Frontal cortex (tissue), 3 donors: ENCODE measurements at regions not wholly inside any gene's neighbourhood (a gene's known extent, or its start where the extent isn't known, plus 50 kb on each side); places are given as distances from the start of the nearest gene placed in this dataset.

Experiments used
- DNase-seq, 2 donors: peaks; one replicate each; pipeline ENCODE4 v3.0.0; 2012; ENCODE audit warnings: low spot score in 2 of 2
- FAIRE-seq: peaks from 2 replicates; lab custom pipeline; 2012; peaks lifted over from hg19 to GRCh38; lab: Jason Lieb, UNC
- donor health status: control.
- donor health status: control.
- donor health status: control.

DNA sequence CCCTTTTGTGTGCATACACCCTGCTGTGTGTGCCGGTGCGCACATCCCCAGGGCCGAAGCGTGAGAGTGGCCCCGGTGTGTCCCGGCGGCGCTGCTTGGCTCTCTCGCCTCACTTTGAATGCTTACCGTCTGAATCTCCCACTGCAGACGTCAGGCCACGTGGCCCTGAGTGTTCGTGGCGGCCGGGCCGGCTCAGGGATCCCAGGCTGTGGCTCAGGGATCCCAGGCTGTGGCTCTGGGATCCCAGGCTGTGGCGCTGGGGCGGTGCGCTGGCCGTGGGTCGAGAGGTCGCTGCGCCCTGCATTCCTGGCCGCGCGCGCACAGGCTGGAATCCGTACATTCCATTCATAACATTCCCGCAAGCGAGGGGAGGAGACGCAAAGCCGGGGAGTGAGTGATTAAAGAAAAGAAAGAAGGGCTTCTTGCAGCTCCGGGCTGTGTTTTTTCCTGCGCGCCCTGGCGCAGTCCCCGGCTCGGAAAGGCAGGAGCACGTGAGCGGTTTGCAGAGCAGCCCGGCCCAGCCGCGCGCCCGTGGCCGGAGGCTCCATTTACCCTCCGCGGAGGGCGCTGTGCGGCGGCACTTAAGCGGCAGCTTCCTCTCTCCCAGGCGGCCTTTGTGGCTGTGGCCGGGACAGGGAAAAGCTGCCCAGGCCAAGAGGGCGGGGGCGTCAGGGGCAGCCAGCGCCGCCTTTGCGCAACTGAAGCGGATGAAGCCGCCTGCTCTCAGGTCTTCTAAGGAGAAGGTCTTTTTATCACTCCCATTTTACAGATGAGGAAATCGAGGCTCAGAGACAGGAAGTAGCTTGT, 87.0 kb upstream of the ALDH1L1 start:
- FAIRE-seq: no peak
- DNase-seq: peak; percentile 49 to 59

DNA sequence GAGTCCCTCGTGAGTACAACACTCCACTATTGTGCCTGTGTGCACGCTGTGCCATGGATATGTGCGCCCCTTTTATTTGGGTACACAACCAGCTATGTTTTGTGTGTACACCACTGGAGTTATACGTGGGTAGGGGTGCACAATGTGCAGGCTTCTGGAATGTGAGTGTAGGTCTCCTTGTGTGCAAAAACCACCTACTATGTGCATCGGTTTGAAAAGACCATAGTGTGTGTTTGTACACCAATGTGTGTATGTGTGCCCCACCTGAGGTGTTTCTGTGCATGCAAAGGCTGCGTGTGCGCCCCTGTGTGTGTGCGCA, 86.4 kb upstream of the ALDH1L1 start:
- DNase-seq (no peak), FAIRE-seq (no peak)

DNA sequence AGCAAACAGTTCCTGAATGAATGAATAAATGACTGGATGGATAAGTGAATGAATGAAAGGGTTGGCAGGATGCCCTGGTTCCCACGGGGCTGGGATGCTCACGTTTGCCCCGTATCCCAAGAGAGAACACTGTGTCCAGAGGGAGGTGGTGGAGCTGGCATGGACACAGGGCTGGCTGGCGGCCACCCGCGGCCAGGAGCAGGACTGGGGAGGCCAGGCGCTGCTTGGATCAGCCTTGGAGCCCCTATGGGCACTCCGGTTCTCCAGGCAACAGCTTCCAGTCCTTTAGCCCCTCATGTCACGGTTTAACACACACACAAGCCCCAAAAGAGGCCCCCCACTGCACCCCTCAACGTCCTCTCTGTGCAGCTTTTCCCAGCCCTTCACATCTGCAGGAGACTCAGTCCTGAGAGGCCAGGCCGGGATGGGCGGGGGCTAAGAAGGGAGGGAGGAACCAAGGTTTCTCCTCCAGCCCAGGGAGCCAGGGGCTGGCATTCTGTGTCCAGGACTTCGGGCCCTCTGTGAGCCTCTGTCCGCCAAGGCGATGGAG, 86.0 kb upstream of the ALDH1L1 start:
- DNase-seq (no peak), FAIRE-seq (no peak)

DNA sequence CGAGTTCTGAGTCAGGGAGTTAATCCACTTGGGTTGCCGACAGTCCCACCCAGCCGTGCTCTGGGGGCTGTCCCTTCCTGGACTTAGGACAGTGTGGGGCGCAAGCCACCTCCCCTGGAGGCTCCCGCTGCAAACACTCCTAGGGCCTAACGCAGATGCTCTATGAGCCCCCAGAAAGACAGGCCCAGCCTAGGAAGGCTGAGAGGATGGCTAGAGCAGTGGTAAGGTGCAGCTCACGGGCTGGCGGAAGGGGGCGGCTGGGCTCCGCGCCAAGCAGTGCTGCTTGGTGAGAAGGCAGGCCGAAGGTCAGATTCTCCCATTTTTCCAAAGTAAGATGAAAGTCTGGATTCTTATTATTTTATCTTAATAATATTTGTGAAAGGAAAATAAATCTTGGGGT, 84.6 kb upstream of the ALDH1L1 start:
- FAIRE-seq: no peak
- DNase-seq: no peak

DNA sequence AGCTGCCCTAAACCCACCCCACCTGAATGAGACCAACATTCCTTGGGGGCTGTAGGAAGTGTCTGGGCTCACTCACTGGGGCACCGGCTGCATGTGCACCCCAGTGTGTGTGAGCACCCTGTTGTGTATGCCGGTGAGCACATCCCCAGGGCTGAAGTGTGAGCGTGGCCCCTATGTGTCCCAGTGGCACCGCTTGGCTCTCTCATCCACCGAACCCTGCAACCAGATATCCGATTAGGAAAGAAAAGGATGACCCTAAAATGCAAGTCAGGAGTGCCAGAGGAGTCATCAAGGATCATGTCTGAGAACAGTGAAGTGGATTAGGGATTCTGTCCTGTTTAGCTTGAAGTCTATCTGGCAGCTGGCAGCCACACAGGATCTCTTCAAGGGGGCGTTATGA, 84.0 kb upstream of the ALDH1L1 start:
- DNase-seq: no peak
- FAIRE-seq: no peak

DNA sequence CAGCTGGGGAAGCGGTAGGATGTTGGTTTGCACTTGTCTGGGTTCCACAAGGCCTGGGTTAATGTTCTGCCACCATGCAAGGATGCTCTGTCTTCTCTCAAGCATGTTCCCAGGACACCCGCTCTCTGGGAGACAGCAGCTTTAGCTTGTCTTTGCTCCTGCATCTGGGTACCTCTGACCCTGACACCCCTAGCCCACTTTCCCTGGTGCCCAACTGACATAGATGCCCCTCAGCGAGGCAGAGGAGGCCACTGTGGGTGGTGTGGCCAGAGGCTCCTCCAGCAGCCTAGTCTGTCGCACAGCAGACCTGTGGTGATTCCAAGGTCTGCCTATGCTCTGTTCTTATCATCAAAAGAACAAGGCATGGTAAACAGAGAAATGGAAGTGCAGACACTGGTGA, 83.6 kb upstream of the ALDH1L1 start:
- no peak for DNase-seq
- FAIRE-seq: no peak

DNA sequence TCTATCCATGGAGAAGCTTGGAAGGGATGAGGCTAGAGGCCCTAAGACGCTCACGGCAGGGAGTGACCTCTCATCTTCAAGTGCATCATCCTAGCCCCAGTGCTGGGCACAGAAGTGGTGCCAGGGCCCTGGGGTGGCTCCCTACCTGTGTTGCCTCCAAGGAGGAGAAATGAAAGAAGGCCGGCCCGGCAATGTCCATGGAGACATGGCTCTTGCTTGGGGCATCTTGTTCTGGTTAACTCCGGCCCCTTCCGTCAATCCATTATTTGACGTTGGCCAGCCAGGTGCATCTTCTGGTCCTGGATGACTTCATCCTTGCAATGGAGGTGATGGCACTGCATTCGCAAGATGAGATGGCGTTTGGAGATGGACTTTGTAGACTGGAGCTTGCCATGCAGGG, 83.2 kb upstream of the ALDH1L1 start:
- DNase-seq (no peak), FAIRE-seq (no peak)

DNA sequence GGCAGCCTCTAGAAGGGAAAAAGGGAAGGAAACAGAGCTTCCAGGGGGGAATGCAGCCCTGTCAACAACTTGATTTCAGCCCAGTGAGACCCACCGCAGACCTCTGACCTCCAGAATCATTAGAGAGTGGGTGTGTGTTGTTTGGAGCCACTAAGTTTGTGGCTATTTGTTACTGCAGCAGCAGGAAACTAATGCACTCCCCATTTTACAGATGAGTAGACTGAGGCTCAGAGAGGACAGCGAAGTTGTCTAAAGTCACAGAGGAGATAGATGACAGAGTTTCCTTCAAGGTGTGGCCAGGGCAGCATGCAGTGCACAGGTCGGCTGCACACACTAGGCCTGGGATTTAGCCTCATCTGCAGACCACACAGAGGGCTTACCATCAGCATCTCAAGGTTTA, 81.8 kb upstream of the ALDH1L1 start:
- DNase-seq: no peak
- FAIRE-seq: no peak

DNA sequence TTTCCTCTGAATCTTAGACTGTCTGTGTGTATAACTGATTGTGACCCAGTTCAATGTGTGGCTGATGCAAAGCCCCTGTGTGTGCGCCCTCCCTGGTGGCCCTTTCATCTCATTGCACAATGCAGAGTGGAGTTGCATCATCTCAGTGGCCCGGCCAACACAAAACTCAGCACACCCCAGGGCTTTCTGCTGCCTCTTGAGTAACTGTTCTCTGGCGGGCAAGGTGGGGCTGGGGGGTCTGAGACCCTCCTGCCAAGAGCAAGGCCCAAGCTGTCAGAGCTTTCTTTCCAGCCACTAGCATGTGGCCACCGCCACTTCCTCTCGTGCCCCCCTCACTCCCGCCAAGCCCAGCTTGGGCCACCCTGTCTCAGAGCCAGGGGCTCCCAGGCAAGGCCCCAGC, 80.7 kb upstream of the ALDH1L1 start:
- DNase-seq: no peak
- no peak for FAIRE-seq

DNA sequence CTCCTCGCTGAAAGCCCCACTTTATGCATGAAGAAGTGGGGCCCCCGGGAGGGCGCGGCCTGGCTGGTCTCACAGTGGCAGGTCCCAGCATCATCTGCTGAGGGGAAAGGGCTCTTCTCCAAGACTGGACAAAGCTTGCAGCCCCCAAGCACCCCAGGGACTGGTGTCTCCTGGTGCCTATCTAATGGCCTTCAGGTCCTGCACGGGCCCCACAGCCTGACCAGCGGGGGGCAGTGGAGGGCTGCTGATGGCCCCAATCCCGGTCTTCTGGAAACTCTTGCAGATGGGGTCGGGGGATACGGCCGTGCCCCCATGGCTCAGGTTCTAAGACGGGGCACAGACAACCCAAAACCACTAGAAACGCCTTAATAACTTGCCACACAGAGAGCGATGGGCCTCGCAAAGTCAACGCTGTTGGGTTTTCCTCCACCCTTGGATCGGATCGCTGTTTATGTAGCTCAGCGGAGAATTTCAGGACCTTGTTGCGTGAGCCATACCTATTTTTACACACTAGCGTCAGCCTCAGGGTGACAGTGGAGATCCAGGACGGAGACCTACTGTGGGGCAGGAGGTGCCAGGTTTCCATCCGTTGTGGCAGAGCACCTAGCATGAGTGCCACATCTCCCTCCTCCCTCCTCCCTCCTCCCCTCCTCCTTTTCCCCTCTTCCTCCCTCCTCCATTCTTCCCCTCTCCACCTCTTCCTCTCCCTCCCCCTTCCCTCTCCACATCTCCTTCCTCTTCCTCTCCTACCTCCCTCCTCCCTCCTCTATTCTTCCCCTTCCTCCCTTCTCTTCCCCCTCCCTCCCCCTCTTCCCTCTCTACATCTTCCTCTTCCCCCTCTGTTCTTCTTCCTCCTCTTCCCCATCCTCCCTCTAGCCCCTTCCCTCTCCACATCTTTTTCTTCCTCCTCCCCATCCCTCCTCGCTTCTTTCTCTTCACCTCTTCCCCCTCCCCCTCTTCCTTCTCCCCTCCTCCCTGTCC, 79.3 kb upstream of the ALDH1L1 start:
- DNase-seq (peak; percentile 37 to 69), FAIRE-seq (no peak)

DNA sequence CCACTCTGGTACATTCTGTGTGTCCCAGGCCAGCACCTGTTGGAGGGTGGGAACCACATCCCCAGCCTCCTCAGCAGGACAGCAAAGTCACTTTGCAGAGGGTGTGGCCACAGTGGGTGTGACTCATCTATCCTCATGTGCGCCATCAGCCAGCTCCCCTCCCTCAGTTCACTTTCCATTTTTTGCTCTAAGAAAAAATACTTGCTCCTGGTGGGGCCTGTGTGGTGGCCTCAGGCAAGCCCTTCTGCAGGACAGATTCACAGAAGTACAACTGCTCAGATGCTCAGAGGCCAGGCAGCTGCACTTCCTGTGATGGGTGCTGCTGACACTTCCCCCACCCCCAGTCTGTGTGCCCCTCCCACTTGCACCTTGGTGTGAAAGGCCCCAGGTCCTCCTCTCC, 78.3 kb upstream of the ALDH1L1 start:
- FAIRE-seq: no peak
- no peak for DNase-seq

DNA sequence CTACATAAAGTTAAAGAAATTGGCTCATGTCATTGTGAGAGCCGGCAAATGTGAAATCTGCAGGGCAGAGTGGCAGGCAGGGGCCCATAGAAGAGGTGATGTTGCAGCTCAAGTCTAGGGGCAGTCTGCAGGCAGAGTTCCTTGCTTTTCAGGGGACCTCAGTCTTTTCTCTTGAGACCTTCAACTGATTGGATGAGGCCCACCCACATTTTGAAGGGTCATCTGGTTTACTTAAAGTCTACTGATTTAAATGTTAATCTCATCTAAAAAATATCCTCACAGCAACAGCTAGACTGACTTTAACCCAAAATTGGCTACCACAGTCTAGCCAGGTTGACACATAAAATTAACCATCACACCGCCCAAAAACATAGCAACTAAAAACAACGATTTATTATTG, 77.6 kb upstream of the ALDH1L1 start:
- DNase-seq (no peak), FAIRE-seq (no peak)

DNA sequence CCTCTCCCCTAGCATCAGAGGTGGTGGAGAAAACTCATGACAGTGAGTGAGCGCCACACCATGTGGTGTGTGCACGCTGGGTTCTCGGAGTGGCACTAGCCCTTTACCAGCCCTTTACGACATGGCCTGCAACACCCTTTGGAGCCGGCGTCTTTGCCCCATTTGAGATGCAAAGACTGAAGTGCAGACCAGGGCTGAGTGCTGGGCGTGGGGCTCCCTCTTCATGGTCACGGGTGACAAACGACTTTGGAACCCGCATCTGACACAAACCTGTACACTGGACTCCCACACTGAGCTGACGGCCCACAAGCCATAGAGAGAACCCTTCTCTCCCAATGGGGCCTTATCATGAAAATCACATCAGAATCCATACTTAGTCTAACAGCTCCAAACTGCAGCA, 76.8 kb upstream of the ALDH1L1 start:
- DNase-seq: no peak
- FAIRE-seq: no peak

DNA sequence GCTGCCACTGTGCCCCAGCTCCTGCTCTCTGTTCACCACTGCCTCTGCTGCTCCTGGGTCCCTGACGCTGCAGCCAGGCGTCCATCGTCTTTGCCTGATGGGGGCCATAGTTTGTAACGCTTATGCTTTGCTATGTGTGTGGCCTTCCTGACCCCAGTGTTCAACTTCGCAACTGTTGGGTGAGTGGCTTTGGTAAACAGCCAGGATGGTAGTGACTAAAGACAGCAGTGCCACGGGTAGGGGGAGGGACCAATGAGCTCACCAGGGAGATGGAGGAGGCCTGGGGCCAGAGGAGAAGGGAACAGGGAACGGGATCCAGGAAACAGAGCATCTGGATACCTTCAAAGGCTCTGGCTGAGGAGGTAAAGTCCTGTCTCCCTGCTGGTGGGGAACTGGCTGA, 75.9 kb upstream of the ALDH1L1 start:
- DNase-seq (no peak), FAIRE-seq (no peak)

DNA sequence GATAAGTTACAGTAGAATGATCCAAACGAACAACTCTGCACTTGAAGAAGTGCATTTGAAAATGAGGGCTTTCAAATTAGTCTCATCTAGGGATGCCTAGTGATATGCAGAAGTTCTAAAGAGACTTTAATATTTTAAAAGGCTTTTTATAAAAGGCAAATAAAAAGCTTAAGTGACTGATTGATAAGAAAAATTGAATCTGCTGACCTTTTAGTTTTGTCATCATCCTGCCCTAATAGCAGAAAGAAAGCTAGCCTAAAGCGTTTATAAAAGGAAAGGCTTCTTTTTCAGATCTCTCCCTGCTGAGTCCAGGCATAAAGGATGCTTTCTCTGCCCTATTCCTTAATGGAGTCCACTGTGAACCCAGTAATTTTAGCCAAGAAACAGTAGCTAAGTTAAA, 72.7 kb upstream of the ALDH1L1 start:
- no peak for FAIRE-seq
- no peak for DNase-seq

DNA sequence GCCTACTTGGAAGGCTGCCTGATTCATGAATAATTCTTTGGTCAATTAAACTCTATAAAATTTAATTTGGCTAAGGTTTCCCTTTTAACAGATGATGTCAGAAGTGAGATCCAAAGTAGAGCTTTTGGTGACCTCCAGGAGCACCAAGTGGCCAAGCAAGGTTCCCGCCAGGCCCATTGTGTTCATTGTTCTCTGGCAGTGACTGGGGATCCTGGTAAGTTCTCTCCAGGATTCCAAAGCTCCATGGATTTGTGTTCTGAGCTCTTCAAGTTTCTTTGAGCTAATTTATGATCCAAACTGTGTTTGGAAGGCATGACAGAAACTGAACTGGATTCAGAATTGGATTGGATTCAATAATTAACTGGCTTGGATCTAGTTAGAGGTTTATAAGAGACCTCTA, 72.0 kb upstream of the ALDH1L1 start:
- FAIRE-seq: no peak
- no peak for DNase-seq

DNA sequence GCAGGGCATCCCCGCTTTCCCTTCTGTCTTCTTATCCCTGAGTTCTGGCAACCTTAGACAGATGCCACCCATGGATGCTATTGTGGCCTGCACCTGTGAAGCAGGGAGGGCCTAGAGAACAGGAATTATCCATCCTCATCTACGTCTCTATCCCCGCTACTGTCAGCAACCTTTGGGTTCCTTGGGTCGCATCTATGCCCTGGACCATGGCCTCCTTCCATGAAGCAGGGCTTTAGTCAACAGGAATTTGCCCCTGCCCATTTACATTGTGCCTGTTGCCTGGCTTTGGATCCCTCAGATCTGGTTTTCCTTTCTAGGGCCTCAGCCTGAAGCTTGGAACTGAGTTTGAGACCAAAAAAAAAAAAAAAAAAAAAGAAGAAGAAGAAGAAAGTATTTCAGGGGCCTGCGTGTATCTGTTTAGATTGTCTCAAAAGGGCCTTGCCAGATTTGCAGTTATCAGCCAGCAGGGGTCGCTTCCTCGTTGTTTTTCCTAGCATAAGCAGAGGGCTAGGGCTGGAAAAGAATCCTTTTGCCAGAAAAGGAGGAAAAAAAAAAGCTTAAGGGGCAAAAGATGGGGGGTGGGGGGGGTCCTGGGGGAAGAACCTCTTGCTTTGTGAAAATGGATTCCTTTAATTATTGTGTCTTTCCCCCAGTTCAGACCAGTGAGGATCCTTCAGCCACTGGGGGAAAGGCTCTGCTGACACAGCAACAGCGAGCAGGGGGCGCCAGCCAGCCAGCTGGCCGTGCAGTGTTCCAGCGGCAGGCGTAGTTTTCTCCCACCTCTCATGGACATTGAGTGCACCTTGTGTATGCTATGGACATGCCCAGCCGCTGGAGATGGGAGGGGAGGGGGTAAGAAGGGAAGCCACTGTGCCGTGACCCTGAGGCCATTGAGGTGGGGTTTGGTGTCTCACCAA, 65.7 kb upstream of the ALDH1L1 start:
- FAIRE-seq (no peak), DNase-seq (no peak)
